Epithelial cell of prostate (primary cell): ENCODE measurements at regions not wholly inside any gene's neighbourhood (a gene's known extent, or its start where the extent isn't known, plus 50 kb on each side); places are given as distances from the start of the nearest gene placed in this dataset.

Experiments used
- DNase-seq: peaks from one replicate; pipeline ENCODE4 v3.0.0-alpha.2; 2011; ENCODE audit warnings: low read depth, low spot score
- H3K27ac ChIP-seq: fragments of 450-650 bp; 2 replicates; pipeline ENCODE4 v1.5.1; 2017; ENCODE audit warnings: mild to moderate bottlenecking

GRCh38 chr7:16068183-16068582, 353.2 kb downstream of the CRPPA start:
- DNase-seq, result no peak
- no peak overlapping the region for H3K27ac ChIP-seq

GRCh38 chr7:16067711-16068110, 353.6 kb downstream of the CRPPA start:
- H3K27ac ChIP-seq, result no peak overlapping the region
- no peak for DNase-seq

GRCh38 chr7:16066805-16067459, 354.4 kb downstream of the CRPPA start:
- DNase-seq, result no peak
- H3K27ac ChIP-seq, result no peak overlapping the region

- no peak for DNase-seq
- no peak overlapping the region for H3K27ac ChIP-seq
Observed at GRCh38 chr7:16065939-16066338, 355.4 kb downstream of the CRPPA start.

- no peak for DNase-seq
Observed at GRCh38 chr7:16063716-16064675, 357.3 kb downstream of the CRPPA start.

GRCh38 chr7:16063221-16063620, 358.1 kb downstream of the CRPPA start:
- no peak overlapping the region for H3K27ac ChIP-seq
- DNase-seq, result no peak

More at GRCh38 chr7:16063716-16064675, 357.3 kb downstream of the CRPPA start:
- H3K27ac ChIP-seq, result no peak overlapping the region

GRCh38 chr7:16062269-16062668, 359.1 kb downstream of the CRPPA start:
- no peak for DNase-seq
- no peak overlapping the region for H3K27ac ChIP-seq

- no peak for DNase-seq
- no peak overlapping the region for H3K27ac ChIP-seq
Observed at GRCh38 chr7:16061630-16062029, 359.7 kb downstream of the CRPPA start.

GRCh38 chr7:16061011-16061410, 360.3 kb downstream of the CRPPA start:
- DNase-seq, result no peak
- no peak overlapping the region for H3K27ac ChIP-seq

GRCh38 chr7:16060502-16060901, 360.8 kb downstream of the CRPPA start:
- H3K27ac ChIP-seq, result no peak overlapping the region
- DNase-seq, result no peak

GRCh38 chr7:16055263-16055976, 365.9 kb downstream of the CRPPA start:
- no peak for DNase-seq
- H3K27ac ChIP-seq, result no peak overlapping the region

- DNase-seq, result no peak
- no peak overlapping the region for H3K27ac ChIP-seq
Observed at GRCh38 chr7:16051561-16052255, 365.2 kb upstream of the MEOX2 start.

- DNase-seq, result no peak
- H3K27ac ChIP-seq, result no peak overlapping the region
Observed at GRCh38 chr7:16046041-16046440, 359.6 kb upstream of the MEOX2 start.

- no peak for DNase-seq
- no peak overlapping the region for H3K27ac ChIP-seq
Observed at GRCh38 chr7:16045296-16045695, 358.8 kb upstream of the MEOX2 start.

GRCh38 chr7:16044645-16045044, 358.2 kb upstream of the MEOX2 start:
- H3K27ac ChIP-seq, result no peak overlapping the region
- DNase-seq, result no peak

GRCh38 chr7:16040346-16040745, 353.9 kb upstream of the MEOX2 start:
- DNase-seq, result no peak
- no peak overlapping the region for H3K27ac ChIP-seq

- no peak for DNase-seq
- no peak overlapping the region for H3K27ac ChIP-seq
Observed at GRCh38 chr7:16038906-16039305, 352.4 kb upstream of the MEOX2 start.

GRCh38 chr7:16035392-16035791, 348.9 kb upstream of the MEOX2 start:
- H3K27ac ChIP-seq, result no peak overlapping the region
- no peak for DNase-seq

- no peak overlapping the region for H3K27ac ChIP-seq
- no peak for DNase-seq
Observed at GRCh38 chr7:16034866-16035265, 348.4 kb upstream of the MEOX2 start.

GRCh38 chr7:16034353-16034752, 347.9 kb upstream of the MEOX2 start:
- no peak overlapping the region for H3K27ac ChIP-seq
- DNase-seq, result peak; percentile 22
